Hepatic stellate cell (primary cell): ENCODE measurements at regions not wholly inside any gene's neighbourhood (a gene's known extent, or its start where the extent isn't known, plus 50 kb on each side); places are given as distances from the start of the nearest gene placed in this dataset.
"Not testable (repeated sequence)": the region's sequence is repeated elsewhere in the genome, so short reads cannot be mapped to it uniquely, and the experiment has no call there.

Experiments used
- DNase-seq: peaks from one replicate; pipeline ENCODE4 v3.0.0; 2011; ENCODE audit warnings: low spot score

DNA sequence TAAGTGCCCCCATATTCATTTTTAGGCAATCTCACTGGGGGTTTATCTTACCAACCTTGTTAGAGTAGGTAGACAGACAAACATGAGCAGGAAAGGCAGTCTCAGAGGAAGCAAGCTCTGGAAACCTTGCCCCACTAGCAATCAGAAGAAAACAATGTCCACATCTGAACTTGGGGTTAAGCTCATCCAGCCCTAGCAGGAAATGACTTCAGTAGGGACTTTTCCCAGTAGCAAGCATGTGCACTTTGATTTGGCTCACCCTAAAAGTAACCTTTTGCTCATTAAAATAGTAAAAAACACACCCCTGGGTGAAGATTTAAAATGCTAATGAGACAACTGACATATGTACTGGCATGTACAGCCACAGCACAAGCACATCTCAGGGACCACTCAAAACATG is 175.5 kb downstream of the AKAIN1 start:
- no peak for DNase-seq

DNA sequence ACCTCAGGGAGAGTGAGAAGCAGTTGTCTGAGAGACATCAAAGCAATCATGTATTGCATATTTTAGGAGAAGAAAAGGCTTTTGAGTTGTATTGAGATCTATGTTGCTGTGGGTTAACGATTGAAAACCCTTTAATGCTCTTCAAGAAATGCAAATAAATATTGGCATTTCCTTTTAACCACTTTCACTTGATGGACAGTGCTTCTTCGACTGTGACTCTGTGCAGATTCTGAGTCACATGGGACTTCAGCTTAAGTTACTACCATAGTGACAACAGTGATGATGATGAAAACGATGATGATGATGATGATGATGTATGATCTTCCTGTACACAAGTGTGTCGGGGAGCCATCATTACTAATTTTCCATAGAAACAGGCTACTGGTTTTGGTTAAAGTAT is 181.8 kb downstream of the AKAIN1 start:
- DNase-seq: no peak

DNA sequence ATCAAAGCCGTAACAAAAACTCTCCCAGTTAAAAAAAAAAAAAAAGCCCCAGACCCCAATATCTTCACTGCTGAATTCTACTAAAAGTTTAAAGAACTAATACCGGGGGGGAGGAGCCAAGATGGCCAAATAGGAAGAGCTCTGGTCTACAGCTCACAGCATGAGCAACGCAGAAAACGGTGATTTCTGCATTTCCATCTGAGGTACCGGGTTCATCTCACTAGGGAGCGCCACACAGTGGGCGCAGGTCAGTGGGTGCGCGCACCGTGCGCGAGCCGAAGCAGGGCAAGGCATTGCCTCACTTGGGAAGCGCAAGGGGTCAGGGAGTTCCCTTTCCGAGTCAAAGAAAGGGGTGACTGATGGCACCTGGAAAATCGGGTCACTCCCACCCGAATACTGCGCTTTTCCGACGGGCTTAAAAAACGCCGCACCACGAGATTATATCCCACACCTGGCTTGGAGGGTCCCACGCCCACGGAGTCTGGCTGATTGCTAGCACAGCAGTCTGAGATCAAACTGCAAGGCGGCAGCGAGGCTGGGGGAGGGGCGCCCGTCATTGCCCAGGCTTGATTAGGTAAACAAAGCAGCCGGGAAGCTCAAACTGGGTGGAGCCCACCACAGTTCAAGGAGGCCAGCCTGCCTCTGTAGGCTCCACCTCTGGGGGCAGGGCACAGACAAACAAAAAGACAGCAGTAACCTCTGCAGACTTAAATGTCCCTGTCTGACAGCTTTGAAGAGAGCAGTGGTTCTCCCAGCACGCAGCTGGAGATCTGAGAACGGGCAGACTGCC is 192.8 kb downstream of the AKAIN1 start:
- not testable (repeated sequence) for DNase-seq

DNA sequence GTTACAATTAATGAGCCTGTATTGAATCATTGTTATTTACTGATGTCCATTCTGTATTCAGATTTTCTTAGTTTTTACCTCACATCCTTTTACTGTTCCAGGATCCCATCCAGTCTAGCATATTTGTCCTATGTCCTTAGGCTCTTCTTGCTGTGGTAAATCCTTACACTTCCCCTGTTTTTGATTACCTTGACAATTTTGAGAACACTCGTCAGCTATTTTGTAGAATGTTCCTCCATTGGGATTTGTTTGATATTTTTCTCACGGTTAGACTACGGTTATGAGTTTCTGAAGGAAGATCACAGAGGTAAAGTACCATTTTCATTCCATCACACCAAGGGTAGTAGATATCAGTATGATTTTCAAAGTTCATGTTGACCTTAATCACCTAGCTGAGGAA is 202.3 kb downstream of the AKAIN1 start:
- no peak for DNase-seq

DNA sequence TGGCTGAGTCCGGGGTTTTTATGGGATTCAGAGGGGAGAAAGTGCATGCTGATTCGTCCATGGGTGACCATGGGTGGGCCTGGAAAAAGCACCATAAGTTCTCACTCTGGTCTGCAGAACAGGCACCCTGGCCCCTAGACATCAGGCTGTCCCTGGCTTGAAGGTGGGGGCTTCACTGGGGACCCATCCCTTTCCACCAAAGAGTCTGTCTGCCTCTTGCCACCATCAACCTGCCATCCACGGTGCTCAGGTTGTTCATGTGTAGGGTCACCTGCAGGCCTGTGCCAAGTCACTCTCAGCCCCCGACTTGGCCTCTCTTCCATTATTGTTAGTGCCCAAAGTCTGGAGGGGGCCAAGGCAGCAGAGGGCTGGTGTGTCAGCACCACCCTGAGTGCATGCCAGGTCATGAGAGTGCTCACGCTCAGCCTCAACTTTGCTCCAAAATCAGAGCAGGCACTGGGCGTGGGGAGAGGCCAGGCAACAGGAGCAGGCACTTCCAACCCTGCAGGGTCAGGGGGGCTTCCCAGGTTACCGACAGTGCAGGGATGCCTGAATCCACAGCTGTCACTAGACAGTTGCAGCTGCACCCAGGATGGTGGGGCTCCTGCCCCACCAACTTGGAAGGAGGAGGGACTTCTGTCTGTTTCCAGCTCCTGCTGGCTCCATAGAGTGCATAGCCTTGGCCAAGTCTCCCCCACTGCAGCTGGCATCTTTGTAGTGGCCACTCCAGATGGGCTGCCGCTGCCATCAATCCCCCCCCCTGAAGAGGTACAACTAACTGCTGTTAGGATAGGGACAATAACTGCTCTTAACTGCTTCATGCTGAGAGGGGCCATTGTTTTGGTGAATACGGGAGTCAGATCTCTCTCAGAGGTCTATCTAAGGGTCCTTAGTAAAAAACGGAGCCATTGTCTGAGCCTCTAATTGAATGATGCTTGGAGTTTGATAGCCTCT is 209.3 kb downstream of the AKAIN1 start:
- DNase-seq: no peak

DNA sequence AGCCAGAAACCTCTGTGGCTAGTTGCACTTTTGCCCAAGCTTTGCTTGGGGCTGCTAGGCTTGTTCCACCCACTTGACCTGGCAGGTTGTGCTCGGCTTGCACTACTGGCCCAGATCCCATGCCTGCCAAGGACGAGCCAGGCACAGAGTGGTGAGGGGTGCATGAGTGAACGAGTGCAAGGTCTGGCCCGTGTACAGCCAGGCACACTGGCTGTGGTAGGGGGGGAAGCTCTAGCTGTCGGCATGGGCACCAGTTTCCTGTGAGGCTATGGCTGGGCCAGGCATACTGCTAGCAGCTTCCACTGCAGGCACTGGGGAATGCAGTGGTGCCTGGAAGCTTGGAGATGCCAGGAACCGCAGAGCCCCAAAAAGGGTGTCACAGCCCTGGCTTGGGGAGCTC is 210.4 kb downstream of the AKAIN1 start:
- DNase-seq: no peak

DNA sequence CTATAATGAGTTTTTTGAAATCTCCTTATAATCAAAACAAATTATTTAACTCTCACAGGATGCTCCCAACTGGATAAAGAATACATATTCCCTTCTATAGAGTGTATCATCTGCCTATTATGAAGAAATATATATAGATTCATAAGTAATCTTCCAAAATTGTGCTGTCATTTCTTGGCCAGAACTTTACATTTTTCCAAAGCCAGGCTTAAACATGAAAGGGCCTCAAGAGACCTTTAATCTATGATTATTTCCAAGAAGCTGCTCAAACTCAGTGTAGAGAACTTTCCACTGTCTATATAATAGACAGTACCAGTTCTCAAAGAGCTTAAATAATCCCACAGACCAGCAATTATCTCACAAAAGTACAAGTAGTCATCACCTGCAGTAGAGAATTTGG is 211.0 kb downstream of the AKAIN1 start:
- no peak for DNase-seq

DNA sequence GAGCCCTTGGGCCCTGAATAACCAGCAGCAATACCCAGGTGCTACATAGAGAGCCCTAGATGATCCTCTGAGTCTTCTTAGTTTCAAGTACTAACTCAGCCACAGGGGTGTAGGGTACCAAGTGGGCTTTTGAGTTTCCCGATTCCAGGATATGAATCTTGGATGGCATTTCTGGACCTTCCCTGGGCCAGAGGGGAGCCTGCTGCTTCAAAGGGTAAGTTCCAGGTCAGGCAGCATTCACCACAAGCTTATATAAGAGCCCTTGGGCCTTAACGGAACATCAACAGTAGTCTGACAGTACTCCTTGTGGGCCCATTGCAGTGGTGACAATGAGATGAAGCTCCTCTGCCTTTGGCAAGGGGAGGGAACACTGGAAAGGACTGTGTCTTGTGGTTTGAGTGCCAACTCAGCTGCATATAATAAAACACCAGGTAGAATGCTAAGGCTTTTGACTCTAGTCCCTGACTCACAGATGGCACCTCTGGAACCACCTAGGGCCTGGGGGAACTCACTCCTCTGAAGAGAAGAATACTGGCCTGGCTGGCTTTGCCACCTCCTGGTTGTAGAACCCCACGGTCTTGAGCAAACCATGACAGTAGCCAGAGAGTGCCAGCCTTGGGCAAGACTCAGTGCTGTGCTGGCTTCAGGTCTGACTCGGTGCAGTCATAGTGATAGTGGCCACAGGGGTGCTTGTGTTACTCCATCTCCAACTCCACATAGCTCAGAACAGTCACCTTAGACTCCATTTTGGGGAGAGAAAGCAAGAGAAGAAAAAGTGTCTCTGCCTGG is 235.7 kb downstream of the AKAIN1 start:
- no peak for DNase-seq

DNA sequence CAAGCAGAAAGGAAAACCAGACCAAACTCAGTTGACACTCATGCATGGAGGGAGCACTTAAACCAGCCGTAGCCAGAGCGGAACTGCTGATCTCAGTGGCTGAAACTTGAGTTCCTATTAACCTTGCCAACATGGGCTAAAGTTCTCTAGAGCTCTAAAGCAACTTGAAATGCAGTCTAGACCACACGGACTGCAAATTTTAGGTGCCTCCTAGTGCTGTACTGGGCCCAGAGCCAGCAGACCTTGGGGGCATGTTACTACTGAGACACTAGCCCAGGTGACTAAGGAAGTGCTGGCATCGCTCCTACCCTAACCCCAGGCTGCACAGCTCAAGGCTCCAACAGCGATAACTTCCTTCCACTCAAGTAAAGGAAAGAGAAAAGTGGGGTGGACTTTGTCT is 236.5 kb downstream of the AKAIN1 start:
- DNase-seq: no peak

DNA sequence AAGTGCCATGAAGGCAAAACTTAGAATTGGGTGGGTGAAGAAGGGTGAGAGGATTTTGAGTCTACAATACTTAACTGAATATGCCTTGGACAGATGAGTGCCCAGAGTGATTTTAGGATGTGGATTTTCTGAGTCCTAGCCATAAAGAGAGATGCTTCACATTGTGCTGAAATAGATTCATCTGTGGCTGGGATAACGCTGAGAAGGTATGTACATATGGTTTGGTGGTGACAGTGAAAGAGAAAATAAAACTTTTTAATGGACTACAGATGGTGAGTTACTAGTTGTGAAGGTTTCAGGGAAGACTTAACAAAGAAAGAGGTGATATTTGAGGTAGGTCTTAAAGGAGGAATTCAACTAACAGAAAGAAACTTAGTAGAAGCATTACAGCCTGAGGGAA is 265.8 kb downstream of the AKAIN1 start:
- DNase-seq: no peak

DNA sequence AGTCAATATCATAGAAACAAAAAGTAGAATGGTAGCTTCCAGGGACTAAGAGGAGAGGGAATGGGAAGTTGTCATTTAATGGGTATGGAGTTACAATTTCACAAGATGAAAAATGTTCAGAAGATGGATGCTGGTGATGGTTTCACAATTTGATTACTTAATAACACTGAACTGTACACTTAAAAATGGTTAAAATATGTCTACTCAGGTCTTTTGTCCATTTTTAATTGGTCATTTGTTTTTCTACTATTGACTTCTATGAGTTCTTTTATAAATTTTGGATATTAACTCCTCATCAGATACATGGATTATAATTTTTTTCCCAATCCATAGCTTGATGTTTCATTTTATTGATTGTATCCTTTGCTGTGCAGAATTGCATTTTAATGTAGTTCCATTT is 275.5 kb downstream of the AKAIN1 start:
- no peak for DNase-seq

DNA sequence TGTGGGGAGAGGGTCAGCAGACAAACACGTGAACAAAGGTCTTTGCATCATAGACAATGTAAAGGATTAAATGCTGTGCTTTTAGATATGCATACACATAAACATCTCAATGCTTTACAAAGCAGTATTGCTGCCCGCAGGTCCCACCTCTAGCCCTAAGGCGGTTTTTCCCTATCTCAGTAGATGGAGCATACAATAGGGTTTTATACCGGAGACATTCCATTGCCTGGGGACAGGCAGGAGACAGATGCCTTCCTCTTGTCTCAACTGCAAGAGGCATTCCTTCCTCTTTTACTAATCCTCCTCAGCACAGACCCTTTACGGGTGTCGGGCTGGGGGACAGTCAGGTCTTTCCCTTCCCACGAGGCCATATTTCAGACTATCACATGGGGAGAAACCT is 279.5 kb downstream of the AKAIN1 start:
- not testable (repeated sequence) for DNase-seq

DNA sequence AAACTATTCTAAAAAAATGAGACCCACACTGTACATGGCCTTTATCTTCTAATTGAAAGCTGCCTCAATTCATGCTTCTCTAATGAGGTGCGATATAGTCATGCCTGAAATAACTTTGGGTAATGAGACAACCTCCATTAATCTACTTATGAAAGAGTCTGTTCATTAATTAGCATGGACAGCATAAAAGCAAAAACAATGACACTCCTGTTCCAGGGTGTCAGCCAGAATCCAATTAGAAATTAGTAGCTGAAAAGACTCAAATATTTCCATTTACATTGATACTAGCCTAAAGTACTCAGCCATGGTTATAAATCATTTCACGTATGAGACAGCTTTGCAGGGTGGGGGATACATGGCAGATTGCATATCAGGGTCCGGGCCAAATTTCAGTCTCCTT is 288.7 kb downstream of the AKAIN1 start:
- DNase-seq: no peak

DNA sequence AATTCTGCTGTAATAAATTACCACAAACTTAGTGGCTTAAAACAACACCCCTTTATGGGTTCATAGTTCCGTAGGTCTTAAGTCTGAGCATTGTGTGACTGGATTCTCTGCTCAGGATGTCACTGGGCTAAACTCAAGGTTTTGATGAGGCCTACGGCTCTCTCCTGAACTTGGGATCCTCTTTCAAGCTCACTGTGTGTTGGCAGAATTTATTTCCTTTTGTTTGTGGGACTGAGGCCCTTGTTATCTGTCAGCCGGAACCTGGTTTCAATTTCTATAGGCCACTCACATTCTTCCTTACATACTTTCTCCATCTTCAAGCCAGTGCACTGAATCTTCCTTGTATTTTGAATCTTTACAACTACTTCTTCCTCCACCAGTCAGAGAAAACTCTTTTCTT is 290.2 kb downstream of the AKAIN1 start:
- no peak for DNase-seq

DNA sequence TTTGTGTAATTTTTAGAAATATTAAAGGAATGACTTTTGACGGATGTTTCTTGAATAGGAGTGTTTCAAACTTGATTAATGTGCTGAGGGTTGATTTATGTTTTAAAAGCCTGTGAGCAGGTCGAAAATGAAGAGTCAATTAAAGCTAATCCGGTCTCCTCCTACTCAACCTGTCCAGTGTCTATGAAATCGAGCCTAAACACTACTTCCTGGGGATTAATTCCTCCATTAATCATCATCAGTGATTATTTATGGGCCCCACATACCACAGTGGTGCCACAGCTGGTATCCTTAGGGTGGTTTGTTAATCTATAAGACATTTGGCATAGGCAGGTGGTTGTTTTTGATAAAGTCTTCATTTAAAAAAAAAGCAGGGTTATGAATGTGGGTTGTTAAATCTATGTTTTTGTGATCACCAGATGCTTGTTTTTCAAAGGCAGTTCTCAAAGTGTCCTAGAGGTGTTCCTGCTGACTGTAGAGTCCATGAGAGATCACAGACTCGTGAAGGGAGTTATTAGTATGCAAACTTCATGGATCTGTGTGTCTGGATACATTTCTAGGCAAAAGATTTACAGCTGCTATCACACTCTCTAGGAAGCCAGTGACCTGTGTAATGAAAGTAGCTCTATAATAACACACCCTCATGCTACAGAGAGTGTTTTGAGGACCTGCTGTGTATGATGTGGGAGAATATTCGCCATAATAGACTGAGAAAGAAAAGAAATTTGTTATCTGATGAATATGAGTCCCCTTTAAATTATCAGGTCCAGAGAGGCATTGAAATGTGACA is 308.6 kb downstream of the AKAIN1 start:
- DNase-seq: no peak

DNA sequence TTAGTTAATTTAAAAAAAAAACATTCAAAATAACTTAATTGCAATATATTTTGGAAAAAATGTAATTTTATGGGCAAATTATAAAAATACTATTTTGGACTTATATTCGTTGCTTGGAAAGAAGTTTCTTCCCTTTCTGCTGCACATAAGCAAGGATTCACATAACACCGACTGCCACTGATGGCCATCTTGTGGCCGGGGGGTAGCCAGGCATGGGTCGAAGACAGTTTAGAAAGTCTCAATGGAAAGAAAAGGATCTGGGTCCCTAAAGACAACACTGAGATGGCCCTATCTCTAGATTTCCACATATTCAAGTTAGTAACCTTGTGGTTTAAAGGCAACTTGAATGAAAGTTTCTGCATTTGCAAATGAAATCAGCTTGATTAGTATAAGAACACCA is 318.6 kb downstream of the AKAIN1 start:
- DNase-seq: no peak

DNA sequence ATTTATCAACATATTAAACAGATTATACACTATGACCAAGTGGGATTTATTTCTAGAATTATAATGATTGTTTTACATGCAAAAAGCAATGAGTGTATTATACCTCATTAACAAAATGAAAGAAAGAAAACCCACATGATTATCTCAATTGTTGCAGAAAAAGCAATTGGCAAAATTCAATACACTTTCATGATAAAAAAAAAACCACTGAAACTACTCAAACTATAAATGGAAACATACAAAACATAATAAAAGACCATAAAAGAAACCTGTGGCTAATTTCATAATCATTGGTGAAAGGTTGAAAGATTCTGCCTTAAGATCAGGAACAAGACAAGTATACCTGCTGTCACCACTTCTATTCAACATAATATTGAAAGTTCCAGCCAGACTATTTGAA is 325.9 kb downstream of the AKAIN1 start:
- DNase-seq: no peak

DNA sequence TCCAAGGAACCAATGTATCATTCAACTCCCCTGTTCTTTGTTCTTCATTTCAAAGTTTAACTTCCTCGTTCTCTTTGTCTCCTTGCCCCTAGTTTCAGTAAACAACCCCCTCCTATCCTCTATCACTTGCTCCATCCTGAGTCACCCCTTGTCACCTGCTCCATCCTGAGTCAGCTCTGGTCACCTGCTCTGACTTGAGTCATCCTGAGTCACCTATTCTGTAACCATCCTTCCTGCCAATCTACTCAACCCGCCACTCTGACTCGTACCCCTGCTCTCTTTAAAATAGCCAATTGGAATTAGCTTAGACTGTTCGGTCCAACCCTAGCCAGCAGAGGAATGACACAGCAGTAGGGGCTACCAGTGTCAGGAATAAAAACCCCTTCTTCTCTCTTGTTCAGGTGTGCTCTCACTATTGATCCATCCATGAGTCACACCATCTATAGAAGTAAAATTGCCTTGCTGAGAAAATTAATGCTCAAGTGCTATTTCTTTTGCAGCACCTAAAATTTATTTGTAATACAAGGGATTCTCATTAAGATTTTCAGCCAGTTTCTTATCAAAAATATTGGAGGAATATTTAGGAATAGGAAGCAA is 326.8 kb downstream of the AKAIN1 start:
- no peak for DNase-seq

DNA sequence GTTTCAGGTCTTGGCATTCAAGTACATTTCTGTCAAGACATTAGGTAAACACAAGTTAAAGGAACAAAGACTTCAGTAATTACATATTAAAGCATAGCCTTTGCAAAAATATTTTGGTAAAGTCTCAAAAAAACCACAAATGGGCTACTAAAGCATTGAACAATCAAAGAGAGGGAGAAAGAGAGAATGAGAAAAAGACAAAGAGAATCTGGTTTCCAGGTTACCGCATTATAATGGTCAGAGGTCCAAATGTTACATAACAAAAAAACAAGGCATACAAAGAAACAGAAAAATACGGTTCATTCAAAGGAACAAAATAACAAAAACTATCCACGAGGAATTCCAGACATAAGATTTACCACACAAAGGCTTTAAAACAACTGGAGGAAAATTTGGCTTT is 327.9 kb downstream of the AKAIN1 start:
- DNase-seq: no peak

DNA sequence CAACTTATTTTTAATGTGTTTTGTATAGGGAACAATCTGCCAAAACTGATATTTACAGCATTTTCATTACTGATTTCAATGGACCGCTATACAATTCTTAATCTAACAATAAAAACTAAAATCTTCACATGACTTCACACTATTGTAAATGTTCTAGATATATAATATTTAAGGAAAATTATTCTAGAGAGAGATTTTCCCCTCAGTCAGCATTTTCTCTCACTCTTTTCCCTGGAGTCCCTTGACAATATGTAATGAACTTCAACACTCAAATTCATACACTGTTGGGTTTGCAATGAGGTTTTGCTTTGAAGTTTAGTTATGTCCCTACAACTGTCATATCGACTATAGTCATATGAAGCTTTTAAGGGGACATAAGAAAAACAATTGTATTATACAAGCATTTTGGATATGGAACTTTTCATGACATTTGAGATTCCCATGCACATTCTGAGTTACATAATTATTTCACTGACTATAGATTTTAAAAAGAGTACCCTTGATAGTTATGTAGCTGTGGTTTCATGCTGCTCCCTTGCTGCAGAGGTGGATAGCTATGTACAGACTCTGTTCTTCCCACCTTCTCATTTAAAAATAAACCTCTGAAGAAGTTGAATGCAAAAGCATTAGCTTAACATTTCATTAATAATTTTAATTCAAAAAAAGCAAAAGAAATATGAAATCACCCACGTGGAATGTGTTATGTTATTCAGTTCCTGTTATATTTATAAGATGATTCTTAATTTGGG is 338.5 kb downstream of the AKAIN1 start:
- DNase-seq: no peak

DNA sequence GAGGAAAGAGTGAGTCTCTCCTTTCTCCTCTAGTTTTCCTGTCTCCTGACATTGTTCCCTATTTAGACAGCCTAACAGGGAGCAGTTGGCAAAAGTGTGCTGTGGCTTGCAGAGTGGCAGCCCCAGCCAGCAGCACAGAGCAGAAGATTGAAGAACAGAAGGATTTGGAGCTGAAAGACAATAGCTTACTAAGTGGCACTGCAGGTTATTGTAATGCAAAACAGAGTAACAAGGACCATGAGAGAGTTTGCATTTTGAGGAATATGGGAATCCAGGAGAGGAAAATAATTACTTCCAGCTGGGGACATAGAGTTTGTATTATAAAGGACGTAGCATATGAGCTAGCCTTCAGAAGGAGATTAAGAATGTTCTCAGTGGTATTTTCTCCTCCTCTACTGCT is 342.4 kb downstream of the AKAIN1 start:
- DNase-seq: no peak
